ENCODE measurements at regions not wholly inside any gene's neighbourhood (a gene's known extent, or its start where the extent isn't known, plus 50 kb on each side); places are given as distances from the start of the nearest gene placed in this dataset.
"Not testable (repeated sequence)": the region's sequence is repeated elsewhere in the genome, so short reads cannot be mapped to it uniquely, and the experiment has no call there.

GRCh38 chr3:26763723-26764122 is 141.2 kb downstream of the LRRC3B start:
- no peak for DNase-seq (ENCODE audit: low spot score)

GRCh38 chr3:26766031-26766430 is 143.5 kb downstream of the LRRC3B start:
- no peak for DNase-seq (ENCODE audit: low spot score)

- no peak for DNase-seq (ENCODE audit: low spot score)
Observed at GRCh38 chr3:26768068-26768651, 145.6 kb downstream of the LRRC3B start.

- DNase-seq (ENCODE audit: low spot score), result no peak
Observed at GRCh38 chr3:26799679-26800317, 177.2 kb downstream of the LRRC3B start.

- DNase-seq (ENCODE audit: low spot score), result no peak
Observed at GRCh38 chr3:26807272-26807671, 184.7 kb downstream of the LRRC3B start.

GRCh38 chr3:26825454-26825853 is 202.9 kb downstream of the LRRC3B start:
- DNase-seq (ENCODE audit: low spot score), result no peak

GRCh38 chr3:26827169-26827568 is 204.6 kb downstream of the LRRC3B start:
- no peak for DNase-seq (ENCODE audit: low spot score)

GRCh38 chr3:26838026-26838425 is 215.5 kb downstream of the LRRC3B start:
- no peak for DNase-seq (ENCODE audit: low spot score)

GRCh38 chr3:26839001-26839400 is 216.4 kb downstream of the LRRC3B start:
- DNase-seq (ENCODE audit: low spot score), result no peak

- peak; percentile 60 for DNase-seq (ENCODE audit: low spot score)
Observed at GRCh38 chr3:26840272-26840870, 217.8 kb downstream of the LRRC3B start.

GRCh38 chr3:26845194-26845593 is 222.6 kb downstream of the LRRC3B start:
- no peak for DNase-seq (ENCODE audit: low spot score)

- no peak for DNase-seq (ENCODE audit: low spot score)
Observed at GRCh38 chr3:26847680-26848079, 225.1 kb downstream of the LRRC3B start.

- DNase-seq (ENCODE audit: low spot score), result no peak
Observed at GRCh38 chr3:26894443-26894842, 271.9 kb downstream of the LRRC3B start.

- DNase-seq (ENCODE audit: low spot score), result no peak
Observed at GRCh38 chr3:26915208-26915607, 292.6 kb downstream of the LRRC3B start.

GRCh38 chr3:26920646-26921478 is 298.3 kb downstream of the LRRC3B start:
- DNase-seq (ENCODE audit: low spot score), result no peak

GRCh38 chr3:26931896-26932295 is 309.3 kb downstream of the LRRC3B start:
- DNase-seq (ENCODE audit: low spot score), result no peak

- no peak for DNase-seq (ENCODE audit: low spot score)
Observed at GRCh38 chr3:26932752-26933151, 310.2 kb downstream of the LRRC3B start.

- not testable (repeated sequence) for DNase-seq (ENCODE audit: low spot score)
Observed at GRCh38 chr3:26945480-26945879, 322.9 kb downstream of the LRRC3B start.

GRCh38 chr3:26960382-26960781 is 337.8 kb downstream of the LRRC3B start:
- DNase-seq (ENCODE audit: low spot score), result no peak

- DNase-seq (ENCODE audit: low spot score), result no peak
Observed at GRCh38 chr3:26962492-26963360, 340.2 kb downstream of the LRRC3B start.

GRCh38 chr3:26963361-26963743 is 340.8 kb downstream of the LRRC3B start:
- DNase-seq (ENCODE audit: low spot score), result no peak

GRCh38 chr3:26964313-26964712 is 341.7 kb downstream of the LRRC3B start:
- DNase-seq (ENCODE audit: low spot score), result no peak
